ENCODE measurements at regions not wholly inside any gene's neighbourhood (a gene's known extent, or its start where the extent isn't known, plus 50 kb on each side); places are given as distances from the start of the nearest gene placed in this dataset.

DNA sequence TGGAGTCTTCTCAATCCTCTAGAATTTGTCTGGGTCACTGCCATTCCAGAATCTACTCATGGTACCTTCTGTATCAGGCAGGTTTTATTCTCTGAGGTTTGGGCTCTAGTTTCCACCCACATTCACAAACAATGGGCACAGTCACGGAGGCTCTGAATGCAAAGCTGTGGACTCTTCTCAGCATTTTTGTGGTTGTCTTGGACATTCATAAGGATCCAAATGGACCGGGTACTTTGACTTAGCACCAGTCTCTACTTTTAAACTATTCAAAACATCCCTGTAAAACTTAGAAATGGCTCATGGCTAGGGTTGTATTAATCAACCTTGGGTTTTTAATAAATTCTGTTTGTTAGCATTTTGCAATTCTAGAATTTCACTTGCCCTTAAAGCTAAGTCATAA, 277.9 kb upstream of the THBS1 start:
- DNase-seq (ENCODE audit: low read depth), result no peak
- TF ChIP-seq, protein P1, sequence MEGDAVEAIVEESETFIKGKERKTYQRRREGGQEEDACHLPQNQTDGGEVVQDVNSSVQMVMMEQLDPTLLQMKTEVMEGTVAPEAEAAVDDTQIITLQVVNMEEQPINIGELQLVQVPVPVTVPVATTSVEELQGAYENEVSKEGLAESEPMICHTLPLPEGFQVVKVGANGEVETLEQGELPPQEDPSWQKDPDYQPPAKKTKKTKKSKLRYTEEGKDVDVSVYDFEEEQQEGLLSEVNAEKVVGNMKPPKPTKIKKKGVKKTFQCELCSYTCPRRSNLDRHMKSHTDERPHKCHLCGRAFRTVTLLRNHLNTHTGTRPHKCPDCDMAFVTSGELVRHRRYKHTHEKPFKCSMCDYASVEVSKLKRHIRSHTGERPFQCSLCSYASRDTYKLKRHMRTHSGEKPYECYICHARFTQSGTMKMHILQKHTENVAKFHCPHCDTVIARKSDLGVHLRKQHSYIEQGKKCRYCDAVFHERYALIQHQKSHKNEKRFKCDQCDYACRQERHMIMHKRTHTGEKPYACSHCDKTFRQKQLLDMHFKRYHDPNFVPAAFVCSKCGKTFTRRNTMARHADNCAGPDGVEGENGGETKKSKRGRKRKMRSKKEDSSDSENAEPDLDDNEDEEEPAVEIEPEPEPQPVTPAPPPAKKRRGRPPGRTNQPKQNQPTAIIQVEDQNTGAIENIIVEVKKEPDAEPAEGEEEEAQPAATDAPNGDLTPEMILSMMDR (IDR thresholded peaks at IDR 0.05; ENCODE audit: control insufficient read depth, insufficient read depth, low read depth, low read length, missing control alignments), result no peak
- H3K4me3 ChIP-seq (ENCODE audit: control insufficient read depth, low read depth, low read length), result no peak overlapping the region

DNA sequence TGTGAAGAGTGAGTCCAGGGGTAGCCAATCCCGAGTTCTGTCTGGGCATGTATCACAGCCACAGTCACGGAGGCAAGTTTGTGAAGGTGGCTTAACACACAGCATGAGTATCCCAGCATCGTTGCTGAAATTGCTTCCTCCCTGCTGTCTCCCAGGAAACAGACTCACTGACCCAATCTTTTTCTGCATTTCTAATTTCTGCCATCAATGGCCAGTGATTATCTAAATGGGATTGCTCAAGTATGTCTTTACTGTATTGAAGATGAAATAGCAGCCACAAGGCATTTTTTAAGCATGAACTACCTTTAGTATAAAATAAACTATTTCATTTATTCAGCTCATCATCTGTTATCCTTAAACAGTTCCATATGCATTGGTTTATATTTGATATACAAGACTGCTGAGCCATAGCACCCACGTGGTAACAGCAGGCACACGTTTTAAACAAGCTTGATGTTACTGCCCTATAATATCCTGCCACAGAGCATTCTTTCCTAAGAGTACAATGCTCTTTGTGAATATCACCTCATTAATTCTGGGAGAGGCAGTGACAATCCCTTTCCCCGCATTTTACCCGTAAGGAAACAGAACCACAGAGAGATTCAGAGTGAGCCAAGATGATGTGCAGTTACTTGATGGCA, 276.6 kb upstream of the THBS1 start:
- TF ChIP-seq, protein P1 (IDR thresholded peaks at IDR 0.05; ENCODE audit: control insufficient read depth, insufficient read depth, low read depth, low read length, missing control alignments), result no peak
- DNase-seq (ENCODE audit: low read depth), result peak; percentile 99
- H3K4me3 ChIP-seq (ENCODE audit: control insufficient read depth, low read depth, low read length), result no peak overlapping the region

DNA sequence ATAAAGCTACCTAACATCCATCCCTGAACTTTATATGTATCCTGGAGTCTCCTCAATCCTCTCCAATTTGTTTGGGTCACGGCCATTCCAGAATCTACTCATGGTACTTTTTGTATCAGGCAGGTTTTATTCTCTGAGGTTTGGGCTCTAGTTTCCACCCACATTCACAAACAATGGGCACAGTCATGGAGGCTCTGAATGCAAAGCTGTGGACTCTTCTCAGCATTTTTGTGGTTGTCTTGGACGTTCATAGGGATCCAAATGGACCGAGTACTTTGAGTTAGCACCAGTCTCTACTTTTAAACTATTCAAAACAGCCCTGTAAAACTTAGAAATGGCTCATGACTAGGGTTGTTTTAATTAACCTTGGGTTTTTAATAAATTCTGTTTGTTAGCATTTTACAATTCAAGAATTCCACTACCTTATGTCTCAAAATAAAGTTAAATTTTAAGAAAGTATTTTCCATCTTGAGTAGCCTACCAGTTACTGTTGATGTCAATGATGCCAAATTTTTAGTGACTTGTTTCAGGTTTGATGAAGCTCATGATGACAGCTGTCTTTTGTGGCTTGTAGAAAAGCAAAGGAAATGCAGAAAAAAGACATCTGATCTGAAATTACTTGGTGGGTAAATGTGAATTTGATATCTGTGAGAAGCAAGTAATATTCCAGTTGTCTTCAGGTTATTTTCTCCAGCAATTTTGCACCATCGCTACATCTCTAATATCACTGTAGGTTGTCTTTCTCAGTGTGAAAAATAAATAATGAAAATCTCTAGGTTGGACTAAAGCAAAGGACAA, 275.7 kb upstream of the THBS1 start:
- DNase-seq (ENCODE audit: low read depth), result no peak
- no peak overlapping the region for H3K4me3 ChIP-seq (ENCODE audit: control insufficient read depth, low read depth, low read length)
- TF ChIP-seq, protein P1 (IDR thresholded peaks at IDR 0.05; ENCODE audit: control insufficient read depth, insufficient read depth, low read depth, low read length, missing control alignments), result no peak

DNA sequence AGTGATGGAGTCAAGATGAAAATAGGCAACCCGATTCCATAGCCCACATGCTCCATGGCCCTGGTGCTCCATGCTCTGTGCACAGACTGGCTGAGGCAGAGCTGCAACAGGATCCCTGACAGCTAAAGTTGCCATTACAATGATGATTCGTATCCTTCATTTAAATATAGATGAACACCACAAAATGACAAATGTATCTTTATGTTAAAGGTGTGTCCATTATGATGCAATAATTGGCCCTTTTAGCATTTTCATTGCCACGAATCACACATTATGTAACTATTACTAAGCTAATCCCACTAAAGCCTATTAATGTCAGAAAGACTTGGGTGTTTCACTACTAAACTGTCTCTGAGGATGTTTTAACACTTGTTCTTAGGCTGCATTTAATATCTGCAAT, 270.2 kb upstream of the THBS1 start:
- no peak overlapping the region for H3K4me3 ChIP-seq (ENCODE audit: control insufficient read depth, low read depth, low read length)
- TF ChIP-seq, protein P1 (IDR thresholded peaks at IDR 0.05; ENCODE audit: control insufficient read depth, insufficient read depth, low read depth, low read length, missing control alignments), result no peak
- no peak for DNase-seq (ENCODE audit: low read depth)

DNA sequence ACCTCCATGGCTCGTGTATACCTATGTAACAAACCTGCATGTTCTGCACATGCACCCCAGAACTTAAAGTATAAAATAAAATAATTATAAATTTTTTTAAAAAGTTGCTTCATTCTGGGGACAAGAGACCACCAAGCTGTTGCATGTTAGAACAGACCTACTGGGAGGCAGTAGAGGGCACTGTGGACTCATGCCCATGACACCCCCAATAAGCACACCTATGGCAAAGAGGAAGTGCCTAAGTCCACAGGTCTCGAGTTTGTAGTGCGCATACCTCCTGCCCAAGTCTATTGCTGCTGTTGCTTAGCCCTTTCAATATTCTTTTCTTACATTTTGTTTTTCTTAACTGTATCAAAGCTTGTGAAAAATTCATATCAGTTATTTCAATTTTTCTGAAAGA, 267.9 kb upstream of the THBS1 start:
- no peak for DNase-seq (ENCODE audit: low read depth)
- H3K4me3 ChIP-seq (ENCODE audit: control insufficient read depth, low read depth, low read length), result no peak overlapping the region
- TF ChIP-seq, protein P1 (IDR thresholded peaks at IDR 0.05; ENCODE audit: control insufficient read depth, insufficient read depth, low read depth, low read length, missing control alignments), result peak; percentile 19

DNA sequence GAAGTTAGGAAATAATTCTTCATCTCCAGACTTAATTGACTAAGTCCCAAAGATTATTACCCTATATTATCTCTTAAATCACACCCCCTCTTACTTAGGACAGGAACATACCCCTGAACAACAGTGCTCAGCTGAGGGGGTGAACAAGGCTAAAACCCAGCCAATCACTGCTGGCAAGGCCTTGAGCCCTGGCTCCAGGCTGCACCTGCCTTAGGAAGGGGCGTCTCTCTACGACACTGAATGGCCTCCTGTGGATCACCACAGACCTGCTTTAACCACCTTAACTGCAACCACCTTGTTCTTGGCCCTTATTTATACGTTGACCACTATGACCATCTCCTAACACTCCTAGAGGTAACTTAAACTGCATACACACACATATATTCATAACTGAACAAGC, 267.4 kb upstream of the THBS1 start:
- DNase-seq (ENCODE audit: low read depth), result no peak
- TF ChIP-seq, protein P1 (IDR thresholded peaks at IDR 0.05; ENCODE audit: control insufficient read depth, insufficient read depth, low read depth, low read length, missing control alignments), result no peak
- H3K4me3 ChIP-seq (ENCODE audit: control insufficient read depth, low read depth, low read length), result no peak overlapping the region

Measured in AG09309 (cell line).